GM21825 (cell line): ENCODE measurements at regions not wholly inside any gene's neighbourhood (a gene's known extent, or its start where the extent isn't known, plus 50 kb on each side); places are given as distances from the start of the nearest gene placed in this dataset.

Source experiments
- ATAC-seq: cut with Tn5 transposase; IDR thresholded peaks from one replicate; pipeline ENCODE4 v1.9.1; 2021; ENCODE audit warnings: mild to moderate bottlenecking, moderate library complexity; ENCODE audit not compliant: unreplicated experiment

DNA sequence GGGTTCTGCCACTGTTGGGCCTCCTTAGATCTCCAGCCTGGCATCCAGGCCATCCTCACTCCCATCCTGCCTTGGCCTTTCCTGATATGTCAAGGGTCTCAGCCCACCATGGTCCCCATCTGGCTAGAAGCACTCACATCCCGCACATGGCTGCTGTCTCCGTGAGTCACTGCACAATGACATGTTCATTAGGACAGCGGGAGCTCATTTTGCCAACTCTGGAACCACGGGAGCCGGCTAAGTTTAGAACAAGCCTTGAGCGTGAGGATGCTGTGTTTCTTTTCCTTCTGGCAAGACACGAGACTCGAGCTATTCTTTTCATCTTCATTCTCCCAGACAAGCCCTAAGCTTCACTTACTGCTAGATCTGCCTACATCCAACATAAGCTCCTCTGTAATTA, 65.7 kb upstream of the KSR1 start:
- no peak for ATAC-seq

GRCh38 chr17:27391427-27391826, 64.8 kb upstream of the KSR1 start:
- ATAC-seq, result no peak

DNA sequence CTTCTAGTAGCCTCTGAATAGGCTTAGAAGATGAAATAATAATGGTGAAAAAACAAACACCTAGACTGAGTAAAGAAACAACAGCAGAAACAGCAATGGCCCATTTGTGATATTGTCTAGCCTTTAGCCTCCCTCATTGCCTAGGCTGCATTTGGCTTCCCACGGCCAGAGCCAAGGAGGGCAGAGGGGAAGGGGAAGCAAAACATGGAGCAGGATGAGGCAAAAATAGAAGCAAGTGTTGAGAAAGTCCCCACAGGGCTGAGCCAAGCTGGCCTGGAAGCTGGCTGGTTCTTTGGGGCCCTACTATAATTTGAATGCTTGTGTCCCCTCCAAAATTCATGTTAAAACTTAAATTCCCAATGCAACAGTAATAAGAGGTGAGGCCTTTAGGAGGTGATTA, 60.2 kb upstream of the KSR1 start:
- no peak for ATAC-seq

DNA sequence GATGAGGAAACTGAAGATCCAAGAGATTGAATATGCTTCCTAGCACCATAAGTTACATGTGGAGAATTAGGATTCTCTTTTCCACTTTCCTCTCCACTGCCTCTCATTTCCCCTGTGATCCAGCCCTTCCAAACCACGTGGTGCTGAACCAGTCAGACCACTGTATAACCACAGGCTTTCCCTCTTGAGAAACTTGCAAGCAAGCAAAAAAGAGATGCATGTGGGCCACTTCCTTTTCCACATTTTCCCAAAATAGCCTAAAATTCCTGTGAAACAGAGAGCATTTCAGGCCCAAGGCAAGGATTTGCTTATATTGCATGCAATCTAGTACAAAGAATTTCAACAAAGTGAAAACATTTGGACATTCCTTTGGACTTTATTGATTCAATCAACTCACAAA, 59.3 kb upstream of the KSR1 start:
- ATAC-seq, result no peak

- ATAC-seq, result no peak
Measured at GRCh38 chr17:27398691-27399090, 57.6 kb upstream of the KSR1 start.

GRCh38 chr17:27400991-27401390, 55.3 kb upstream of the KSR1 start:
- ATAC-seq, result no peak

GRCh38 chr17:27402943-27403342, 53.3 kb upstream of the KSR1 start:
- ATAC-seq, result no peak

- no peak for ATAC-seq
Measured at GRCh38 chr17:27403480-27404005, 52.7 kb upstream of the KSR1 start.

GRCh38 chr17:27404676-27405075, 51.6 kb upstream of the KSR1 start:
- ATAC-seq, result no peak
